IMR-90 (cell line): ENCODE measurements at regions not wholly inside any gene's neighbourhood (a gene's known extent, or its start where the extent isn't known, plus 50 kb on each side); places are given as distances from the start of the nearest gene placed in this dataset.

Experiments used
- ATAC-seq: fragments of 200-7000 bp; cut with Tn5 transposase; 2 replicates; pipeline ENCODE4 v1.9.1; 2020; ENCODE audit warnings: low read depth, mild to moderate bottlenecking, moderate library complexity
- BruUV-seq: library from RNA; stranded (reverse); fragments of 400-500 nt; replicated peaks from 2 replicates; lab custom pipeline; 2021; lab: Mats Ljungman, UMichigan
- CTCF ChIA-PET: fragments of 300-600 bp; formaldehyde crosslinking; extraction: SDS; loops from one replicate; lab custom pipeline; 2021; ENCODE audit warnings: antibody characterized with exemption; lab: Yijun Ruan, JAX
- POLR2A ChIA-PET: fragments of 300-600 bp; sonication (Branson Sonifier 250); formaldehyde crosslinking; loops from one replicate; lab custom pipeline; 2022; ENCODE audit warnings: antibody characterized with exemption; ENCODE audit not compliant: unreplicated experiment; lab: Charles Lee
- DNase-seq: peaks from one replicate; pipeline ENCODE4 v3.0.0; 2013
- H2AFZ ChIP-seq: replicated peaks from 2 replicates; pipeline ENCODE3; 2013; ENCODE audit warnings: low read length, mild to moderate bottlenecking; ENCODE audit not compliant: poor library complexity
- H2AK5ac ChIP-seq: 2 replicates; pipeline ENCODE4 v1.6.1; 2013; ENCODE audit warnings: low read depth, low read length, inconsistent platforms
- H2AK9ac ChIP-seq: replicated peaks from 2 replicates; pipeline ENCODE3; 2013; ENCODE audit warnings: mild to moderate bottlenecking, low read depth, low read length, moderate library complexity; ENCODE audit not compliant: poor library complexity
- H2BK120ac ChIP-seq: 2 replicates; pipeline ENCODE4 v1.6.1; 2013; ENCODE audit warnings: low read depth, low read length, inconsistent platforms
- H2BK15ac ChIP-seq: 3 replicates; pipeline ENCODE4 v1.6.1; 2013; ENCODE audit warnings: low read depth, low read length, inconsistent platforms
- H2BK20ac ChIP-seq: 2 replicates; pipeline ENCODE4 v1.6.1; 2013; ENCODE audit warnings: low read depth, mild to moderate bottlenecking, inconsistent platforms, low read length, moderate library complexity
- H2BK5ac ChIP-seq: 2 replicates; pipeline ENCODE4 v1.6.1; 2013; ENCODE audit warnings: mild to moderate bottlenecking, low read depth, low read length, inconsistent platforms; ENCODE audit not compliant: poor library complexity, severe bottlenecking
- H3K14ac ChIP-seq: replicated peaks from 2 replicates; pipeline ENCODE4 v1.6.1; 2013; ENCODE audit warnings: low read depth, low read length, inconsistent platforms
- H3K18ac ChIP-seq: 2 replicates; pipeline ENCODE4 v1.6.1; 2013; ENCODE audit warnings: low read depth, low read length, control low read depth
- H3K23ac ChIP-seq: 2 replicates; pipeline ENCODE4 v1.6.1; 2013; ENCODE audit warnings: low read depth, low read length, inconsistent platforms
- H3K27ac ChIP-seq: 2 replicates; pipeline ENCODE4 v1.5.1; 2013; ENCODE audit warnings: mild to moderate bottlenecking, control low read depth, low read length; ENCODE audit not compliant: insufficient read depth
- H3K27me3 ChIP-seq: 2 replicates; pipeline ENCODE4 v1.6.1; 2013; ENCODE audit warnings: low read length; ENCODE audit not compliant: control insufficient read depth, insufficient read depth
- H3K36me3 ChIP-seq: 2 replicates; pipeline ENCODE4 v1.6.1; 2013; ENCODE audit warnings: low read length, mixed read lengths; ENCODE audit not compliant: control insufficient read depth, insufficient read depth
- H3K4ac ChIP-seq: 2 replicates; pipeline ENCODE4 v1.6.1; 2013; ENCODE audit warnings: low read depth, low read length, inconsistent platforms
- H3K4me1 ChIP-seq: 2 replicates; pipeline ENCODE4 v1.6.1; 2013; ENCODE audit warnings: low read length, mixed read lengths; ENCODE audit not compliant: control insufficient read depth, insufficient read depth
- H3K4me2 ChIP-seq: 2 replicates; pipeline ENCODE4 v1.6.1; 2013; ENCODE audit warnings: low read depth, mild to moderate bottlenecking, control low read depth, low read length, moderate library complexity
- H3K4me3 ChIP-seq: 2 replicates; pipeline ENCODE4 v1.5.1; 2013; ENCODE audit warnings: low read depth, mild to moderate bottlenecking, control low read depth, low read length, moderate library complexity; ENCODE audit not compliant: insufficient read depth
- H3K56ac ChIP-seq: 2 replicates; pipeline ENCODE4 v1.6.1; 2013; ENCODE audit warnings: low read length, inconsistent platforms; ENCODE audit not compliant: insufficient read depth; ENCODE audit errors: extremely low read depth
- H3K79me1 ChIP-seq, 2 experiments: 2 replicates each; pipeline ENCODE4 v1.6.1; 2013; ENCODE audit warnings: low read length in 2 of 2, inconsistent platforms in 1 of 2, low read depth in 1 of 2
- H3K9ac ChIP-seq: 2 replicates; pipeline ENCODE4 v1.6.1; 2013; ENCODE audit warnings: low read depth, low read length, control low read depth
- H3K9me1 ChIP-seq: 2 replicates; pipeline ENCODE4 v1.6.1; 2013; ENCODE audit warnings: low read length, inconsistent platforms; ENCODE audit not compliant: insufficient read depth
- H3K9me3 ChIP-seq: 2 replicates; pipeline ENCODE4 v1.6.1; 2013; ENCODE audit warnings: low read length; ENCODE audit not compliant: control insufficient read depth, insufficient read depth
- H4K20me1 ChIP-seq: 2 replicates; pipeline ENCODE4 v1.6.1; 2013; ENCODE audit warnings: low read length, inconsistent platforms; ENCODE audit not compliant: insufficient read depth
- H4K5ac ChIP-seq: 2 replicates; pipeline ENCODE4 v1.6.1; 2013; ENCODE audit warnings: mild to moderate bottlenecking, low read depth, low read length, control low read depth
- H4K8ac ChIP-seq, 2 experiments: 2 replicates each; pipeline ENCODE4 v1.6.1; 2013; ENCODE audit warnings: low read depth in 2 of 2, low read length in 2 of 2, control low read depth in 1 of 2, inconsistent platforms in 1 of 2
- H4K91ac ChIP-seq: 2 replicates; pipeline ENCODE4 v1.6.1; 2013; ENCODE audit warnings: low read depth, low read length, inconsistent platforms; ENCODE audit not compliant: insufficient read depth
- BHLHE40 ChIP-seq: fragments of 150-350 bp; IDR thresholded peaks from 2 replicates; pipeline ENCODE4 v1.6.1; 2016; ENCODE audit warnings: mild to moderate bottlenecking, low read depth, low read length
- CEBPB ChIP-seq: IDR thresholded peaks from 2 replicates; pipeline ENCODE4 v1.6.1; 2012; ENCODE audit warnings: low read depth, low read length, improper control_type of control experiment
- CHD1 ChIP-seq: IDR thresholded peaks from 2 replicates; pipeline ENCODE4 v1.6.1; 2012; ENCODE audit warnings: low read depth, low read length, improper control_type of control experiment
- ELK1 ChIP-seq: fragments of 150-350 bp; IDR thresholded peaks from 2 replicates; pipeline ENCODE4 v1.6.1; 2016; ENCODE audit warnings: low read depth, mild to moderate bottlenecking, low read length, moderate library complexity, borderline replicate concordance
- FOS ChIP-seq: fragments of 150-350 bp; IDR thresholded peaks from 2 replicates; pipeline ENCODE4 v1.6.1; 2016; ENCODE audit warnings: low read depth, low read length
- MAZ ChIP-seq: IDR thresholded peaks from 2 replicates; pipeline ENCODE4 v1.6.1; 2012; ENCODE audit warnings: low read depth, mild to moderate bottlenecking, low read length, improper control_type of control experiment, moderate library complexity, borderline replicate concordance
- MXI1 ChIP-seq: IDR thresholded peaks from 2 replicates; pipeline ENCODE4 v1.6.1; 2012; ENCODE audit warnings: low read depth, mild to moderate bottlenecking, low read length, moderate library complexity, borderline replicate concordance
- NFE2L2 ChIP-seq: fragments of 150-350 bp; IDR thresholded peaks from 2 replicates; pipeline ENCODE4 v1.6.1; 2016; ENCODE audit warnings: low read depth, mild to moderate bottlenecking, low read length
- POLR2A ChIP-seq: IDR thresholded peaks from 2 replicates; pipeline ENCODE4 v1.6.1; 2012; ENCODE audit warnings: mild to moderate bottlenecking, low read depth, low read length
- RAD21 ChIP-seq: IDR thresholded peaks from 2 replicates; pipeline ENCODE4 v1.6.1; 2012; ENCODE audit warnings: low read length, improper control_type of control experiment
- RCOR1 ChIP-seq: IDR thresholded peaks from 2 replicates; pipeline ENCODE4 v1.6.1; 2012; ENCODE audit warnings: mild to moderate bottlenecking, low read length, improper control_type of control experiment; ENCODE audit not compliant: insufficient replicate concordance
- RFX5 ChIP-seq: IDR thresholded peaks from 2 replicates; pipeline ENCODE4 v1.8.0; 2012; ENCODE audit warnings: low read depth, mild to moderate bottlenecking, low read length, moderate library complexity
- SMC3 ChIP-seq: fragments of 150-350 bp; IDR thresholded peaks from 2 replicates; pipeline ENCODE4 v1.6.1; 2016; ENCODE audit warnings: low read depth, mild to moderate bottlenecking, antibody characterized with exemption, low read length, moderate library complexity
- USF2 ChIP-seq: fragments of 150-350 bp; IDR thresholded peaks from 2 replicates; pipeline ENCODE4 v1.6.1; 2017; ENCODE audit warnings: mild to moderate bottlenecking, antibody characterized with exemption, low read length, low read depth
- WGBS, 2 experiments: methylation state at CpG; one replicate each; pipeline versions ENCODE4 v1.1.5 to v1.1.7; 2013; ENCODE audit warnings: missing lambda C conversion rate in 2 of 2; ENCODE audit not compliant: insufficient read length in 1 of 2; ENCODE audit errors: extremely low coverage in 2 of 2; 5-methylcytosine and 5-hydroxymethylcytosine counted together
- dilution Hi-C: fragments of 300-500 bp; cut with HindIII; formaldehyde crosslinking; loops from one replicate; pipeline ENCODE4 v1.14.3; 2018; ENCODE audit warnings: low sequenced_read_pairs; ENCODE audit not compliant: unreplicated experiment
- in situ Hi-C: fragments of 300-500 bp; cut with MboI; formaldehyde crosslinking; loops from 3 replicates; pipeline ENCODE4 v1.14.3; 2019; ENCODE audit warnings: low sequenced_read_pairs, inconsistent platforms, mixed read lengths
- intact Hi-C: fragments of 100-400 bp; cut with micrococcal nuclease; formaldehyde crosslinking; loops from 2 replicates; pipeline ENCODE4 v1.10.0; 2022

DNA sequence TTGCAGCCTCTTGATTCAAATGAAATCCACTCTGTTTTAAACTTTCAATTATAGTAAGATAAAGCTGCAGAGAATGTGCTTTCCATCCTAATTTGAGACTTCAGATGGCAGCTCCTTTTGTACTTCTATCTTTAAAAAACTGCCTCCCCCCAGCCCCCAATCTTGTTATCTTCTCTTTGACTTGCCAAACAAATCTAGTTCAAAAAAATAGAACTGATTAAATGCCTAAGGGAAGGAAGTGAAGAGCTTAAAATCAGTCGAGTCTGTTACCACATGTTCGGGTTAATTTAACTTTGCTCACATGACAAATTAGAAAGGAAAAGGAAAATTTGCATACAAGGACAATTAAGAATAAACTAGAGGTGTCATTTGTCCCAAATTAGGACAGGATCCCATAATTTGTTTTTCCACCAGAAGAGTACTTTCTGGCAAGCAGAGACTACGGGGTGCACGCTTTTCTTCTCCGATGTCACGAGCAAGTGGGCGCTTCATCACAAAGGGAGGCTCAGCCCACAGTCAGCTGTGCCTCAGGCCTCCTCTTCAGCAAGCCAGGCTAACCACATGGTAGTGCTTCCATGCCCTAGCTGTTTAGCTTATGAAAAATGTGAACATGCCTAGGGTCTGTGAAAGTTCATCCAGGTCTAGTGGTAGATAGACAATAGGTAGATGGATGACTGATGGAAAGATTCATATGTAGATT, 69.0 kb upstream of the LDLRAD3 start:
- H4K91ac ChIP-seq: no peak overlapping the region
- no peak overlapping the region for H3K56ac ChIP-seq
- H3K9me3 ChIP-seq: no peaks in the 10 kb centered on the region
- no peak overlapping the region for H3K14ac ChIP-seq
- H3K27me3 ChIP-seq: peaks cover 32% of the 10 kb centered on the region
- H3K4ac ChIP-seq: no peak overlapping the region
- 93% methylated on average over 3 of the region's 7 CpGs; no CpG with 5 or more reads in 1 of the 2 experiments for WGBS, 2 experiments
- H4K8ac ChIP-seq: no peak overlapping the region
- no peak overlapping the region for H3K9ac ChIP-seq
- no peak overlapping the region for H2AK9ac ChIP-seq
- H3K18ac ChIP-seq: no peak overlapping the region
- H3K4me2 ChIP-seq: no peak overlapping the region
- ChIA-PET CTCF (interaction anchor here (1.3 kb wide), 1 partner anchor 12 kb away, joined by 3 read pairs; no protein-coding TSS in a partner anchor), POLR2A (no interaction called here)
- no TSS peak for BruUV-seq
- no peak overlapping the region for H3K23ac ChIP-seq
- H2BK20ac ChIP-seq: no peak overlapping the region
- H3K4me3 ChIP-seq: no peak overlapping the region
- in situ Hi-C loops (no loop called here), intact Hi-C loops (no loop called here), dilution Hi-C loops (no loop called here)
- H2AK5ac ChIP-seq: no peak overlapping the region
- H3K36me3 ChIP-seq: no peaks in the 10 kb centered on the region
- no peak overlapping the region for H3K27ac ChIP-seq
- TF ChIP-seq CEBPB (no peak), MXI1 (no peak), BHLHE40 (no peak), RFX5 (no peak), POLR2A (no peak), CHD1 (no peak), RCOR1 (no peak), USF2 (no peak), RAD21 (no peak), SMC3 (no peak), NFE2L2 (no peak), FOS (no peak), ELK1 (no peak), MAZ (no peak)
- no peaks in the 10 kb centered on the region for H3K9me1 ChIP-seq
- H2BK120ac ChIP-seq: no peak overlapping the region
- H2BK5ac ChIP-seq: no peak overlapping the region
- no peaks in the 10 kb centered on the region for H3K79me1 ChIP-seq
- no peak overlapping the region for H2BK15ac ChIP-seq
- no peak overlapping the region for H2AFZ ChIP-seq
- no peak for ATAC-seq
- no peak for DNase-seq
- H3K4me1 ChIP-seq: no peaks in the 10 kb centered on the region
- no peaks in the 10 kb centered on the region for H4K20me1 ChIP-seq
- H4K5ac ChIP-seq: no peak overlapping the region
